ENCODE measurements at regions not wholly inside any gene's neighbourhood (a gene's known extent, or its start where the extent isn't known, plus 50 kb on each side); places are given as distances from the start of the nearest gene placed in this dataset.

GRCh38 chr2:13822365-13822764 lies 810.2 kb upstream of the LRATD1 start:
- H3K4me1 Mint-ChIP-seq = peaks cover 8% of the 10 kb centered on the region; the same call in 2 of the 3 replicates
- H3K36me3 Mint-ChIP-seq (ENCODE audit: low read depth) = no peaks in the 10 kb centered on the region
- no peak overlapping the region for H3K27ac Mint-ChIP-seq
- TF ChIP-seq POLR2AphosphoS5 (IDR thresholded peaks at IDR 0.05; ENCODE audit: low read depth) (peak; percentile 88), ETS1 (IDR thresholded peaks at IDR 0.05) (0 out of 2 replicates have a peak, but pooled peaks have one; percentile 21), NANOG (IDR thresholded peaks at IDR 0.05; ENCODE audit: borderline replicate concordance) (peak; percentile 94; the same call in 1 of the 2 replicates), ZNF114 (CRISPR knock-in tag; IDR thresholded peaks at IDR 0.05) (no peak), STAT1 (IDR thresholded peaks at IDR 0.05; ENCODE audit: unreplicated experiment) (no peak), ZNF331 (CRISPR knock-in tag; IDR thresholded peaks at IDR 0.05; ENCODE audit: low read depth) (no peak), ZNF462 (CRISPR knock-in tag; IDR thresholded peaks at IDR 0.05) (no peak), EZH2 (IDR thresholded peaks at IDR 0.05; ENCODE audit: low read depth, unreplicated experiment) (no peak), CTCF (conservative IDR thresholded peaks at IDR 0.05; ENCODE audit: low read depth in 2 of 2) (no peak), JUNB (IDR thresholded peaks at IDR 0.05; ENCODE audit: unreplicated experiment) (no peak), EZH2phosphoT487 (IDR thresholded peaks at IDR 0.05; ENCODE audit: unreplicated experiment) (no peak), REST (IDR thresholded peaks at IDR 0.05; ENCODE audit: unreplicated experiment) (no peak), CREB1 (CRISPR knock-in tag; IDR thresholded peaks at IDR 0.05; ENCODE audit: low read depth) (no peak)
- H3K4me1 ChIP-seq (ENCODE audit: insufficient read depth) = peaks cover 9% of the 10 kb centered on the region; the same call in 1 of the 2 replicates
- no peaks in the 10 kb centered on the region for H3F3A ChIP-seq (replicated peaks; ENCODE audit: low read depth)
- no peaks in the 10 kb centered on the region for H3K79me2 ChIP-seq (replicated peaks; ENCODE audit: insufficient read depth)
- DNase-seq (ENCODE audit: low spot score) (peak; percentile 88), ATAC-seq (peak; percentile 100)
- no peak overlapping the region for H3K4me3 Mint-ChIP-seq
- peaks cover 91% of the 10 kb centered on the region for H3K27me3 ChIP-seq (ENCODE audit: insufficient read depth)
- H3K4me3 ChIP-seq = no peak overlapping the region
- no peak overlapping the region for H3K27ac ChIP-seq (ENCODE audit: low read depth)
- peaks cover 72% of the 10 kb centered on the region for H3K27me3 Mint-ChIP-seq (ENCODE audit: insufficient read depth, low read depth, poor library complexity)
- no peaks in the 10 kb centered on the region for H3K9me3 Mint-ChIP-seq
- no peak overlapping the region for H2AFZ ChIP-seq
- no peaks in the 10 kb centered on the region for H3K36me3 ChIP-seq (ENCODE audit: insufficient read depth)
- H3K9me2 ChIP-seq (ENCODE audit: insufficient read depth) = no peaks in the 10 kb centered on the region
- H4K20me1 ChIP-seq (replicated peaks; ENCODE audit: insufficient read depth) = peaks cover 22% of the 10 kb centered on the region
- H3K4me2 ChIP-seq = no peak overlapping the region
